Mammary epithelial cell (primary cell): ENCODE measurements at regions not wholly inside any gene's neighbourhood (a gene's known extent, or its start where the extent isn't known, plus 50 kb on each side); places are given as distances from the start of the nearest gene placed in this dataset.

Experiments used
- EZH2 ChIP-seq: IDR thresholded peaks from 2 replicates; pipeline ENCODE4 v1.6.1; 2012; ENCODE audit warnings: low read length, inconsistent platforms, borderline replicate concordance
- TF ChIP-seq, protein P1 (sequence below), 2 donors: IDR thresholded peaks in 1 of 2; conservative IDR thresholded peaks in 1 of 2; 2 replicates each; pipeline ENCODE4 v1.5.1; 2011 to 2012; ENCODE audit warnings: inconsistent platforms in 2 of 2, low read length in 2 of 2, mild to moderate bottlenecking in 2 of 2, control low read depth in 1 of 2, low read depth in 1 of 2; ENCODE audit not compliant: insufficient read depth in 1 of 2; ENCODE audit errors: extremely low read depth in 1 of 2

DNA sequence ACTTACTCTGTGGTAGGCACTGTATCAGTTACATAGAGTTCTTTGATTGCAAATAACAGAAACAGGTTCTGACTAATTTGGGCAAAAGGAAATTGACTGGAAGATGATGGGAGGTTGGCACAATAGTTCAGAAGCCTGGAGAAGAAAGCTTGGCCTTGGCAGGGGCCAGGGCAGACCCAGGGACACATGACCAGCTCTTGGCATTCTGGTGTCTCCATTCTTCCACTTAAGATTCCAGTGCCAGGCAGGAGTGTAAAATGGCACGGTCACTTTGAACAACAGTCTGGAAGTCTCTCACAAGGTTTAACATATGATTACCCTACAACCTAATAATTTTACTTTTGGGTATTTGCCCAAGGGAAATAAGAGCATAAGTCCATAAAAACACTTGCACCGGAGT is 175.9 kb downstream of the BCOR start:
- TF ChIP-seq, protein P1, sequence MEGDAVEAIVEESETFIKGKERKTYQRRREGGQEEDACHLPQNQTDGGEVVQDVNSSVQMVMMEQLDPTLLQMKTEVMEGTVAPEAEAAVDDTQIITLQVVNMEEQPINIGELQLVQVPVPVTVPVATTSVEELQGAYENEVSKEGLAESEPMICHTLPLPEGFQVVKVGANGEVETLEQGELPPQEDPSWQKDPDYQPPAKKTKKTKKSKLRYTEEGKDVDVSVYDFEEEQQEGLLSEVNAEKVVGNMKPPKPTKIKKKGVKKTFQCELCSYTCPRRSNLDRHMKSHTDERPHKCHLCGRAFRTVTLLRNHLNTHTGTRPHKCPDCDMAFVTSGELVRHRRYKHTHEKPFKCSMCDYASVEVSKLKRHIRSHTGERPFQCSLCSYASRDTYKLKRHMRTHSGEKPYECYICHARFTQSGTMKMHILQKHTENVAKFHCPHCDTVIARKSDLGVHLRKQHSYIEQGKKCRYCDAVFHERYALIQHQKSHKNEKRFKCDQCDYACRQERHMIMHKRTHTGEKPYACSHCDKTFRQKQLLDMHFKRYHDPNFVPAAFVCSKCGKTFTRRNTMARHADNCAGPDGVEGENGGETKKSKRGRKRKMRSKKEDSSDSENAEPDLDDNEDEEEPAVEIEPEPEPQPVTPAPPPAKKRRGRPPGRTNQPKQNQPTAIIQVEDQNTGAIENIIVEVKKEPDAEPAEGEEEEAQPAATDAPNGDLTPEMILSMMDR (conservative IDR thresholded peaks at IDR 0.05 in 1 of 2, IDR thresholded peaks at IDR 0.05 in 1 of 2; ENCODE audit: extremely low read depth in 1 of 2, insufficient read depth in 1 of 2, low read depth in 1 of 2, low read length in 2 of 2), result no peak
- TF ChIP-seq EZH2, result no peak
